Embryonic facial prominence (tissue), 1 donor: ENCODE measurements at regions not wholly inside any gene's neighbourhood (a gene's known extent, or its start where the extent isn't known, plus 50 kb on each side); places are given as distances from the start of the nearest gene placed in this dataset.
"Not testable (repeated sequence)": the region's sequence is repeated elsewhere in the genome, so short reads cannot be mapped to it uniquely, and the experiment has no call there.

ENCODE experiments used
- DNase-seq: peaks from one replicate; pipeline ENCODE4 v3.0.0-alpha.2; 2016; ENCODE audit errors: extremely low spot score

- DNase-seq: no peak
These were observed 100.4 kb downstream of the PSMG1 start for GRCh38 chr21:39082656-39083376.

DNA sequence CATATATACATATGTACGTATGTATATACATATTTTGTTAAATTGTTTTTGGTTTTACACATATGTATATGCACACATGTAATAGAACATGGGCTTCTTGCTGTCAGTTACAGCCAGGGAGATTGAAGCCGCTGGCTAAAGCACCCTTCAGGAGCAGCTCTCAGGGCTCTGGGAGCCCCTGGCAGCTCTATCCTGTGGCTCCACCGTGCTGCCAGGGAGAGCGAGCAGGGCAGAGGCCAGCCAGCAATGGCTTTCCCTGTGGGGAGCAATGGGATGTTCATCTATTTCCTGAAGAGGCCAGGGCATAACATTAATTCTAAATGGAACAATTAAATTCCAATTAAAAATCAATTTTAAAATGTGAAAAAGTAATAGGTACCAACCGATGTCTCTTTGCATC is 102.9 kb downstream of the PSMG1 start:
- no peak for DNase-seq

DNA sequence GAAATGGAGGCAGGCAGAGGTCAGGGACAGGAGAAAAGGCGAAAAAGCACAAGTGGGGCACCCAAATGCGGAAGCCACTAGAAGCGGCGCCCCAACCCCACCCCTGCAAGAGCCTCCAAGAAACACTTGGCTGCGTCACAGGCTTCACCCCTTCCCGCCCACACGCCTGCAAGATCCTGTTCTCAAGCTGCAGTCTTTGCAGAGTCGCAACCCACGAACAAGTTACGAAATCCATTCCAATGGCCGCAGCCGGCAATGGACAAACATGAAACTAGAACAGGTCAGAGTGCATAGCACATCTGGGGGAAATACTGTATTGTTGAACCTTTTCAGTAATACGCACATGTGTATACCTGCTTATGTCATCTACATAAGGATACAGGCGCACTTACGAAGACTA is 103.6 kb downstream of the PSMG1 start:
- no peak for DNase-seq

DNA sequence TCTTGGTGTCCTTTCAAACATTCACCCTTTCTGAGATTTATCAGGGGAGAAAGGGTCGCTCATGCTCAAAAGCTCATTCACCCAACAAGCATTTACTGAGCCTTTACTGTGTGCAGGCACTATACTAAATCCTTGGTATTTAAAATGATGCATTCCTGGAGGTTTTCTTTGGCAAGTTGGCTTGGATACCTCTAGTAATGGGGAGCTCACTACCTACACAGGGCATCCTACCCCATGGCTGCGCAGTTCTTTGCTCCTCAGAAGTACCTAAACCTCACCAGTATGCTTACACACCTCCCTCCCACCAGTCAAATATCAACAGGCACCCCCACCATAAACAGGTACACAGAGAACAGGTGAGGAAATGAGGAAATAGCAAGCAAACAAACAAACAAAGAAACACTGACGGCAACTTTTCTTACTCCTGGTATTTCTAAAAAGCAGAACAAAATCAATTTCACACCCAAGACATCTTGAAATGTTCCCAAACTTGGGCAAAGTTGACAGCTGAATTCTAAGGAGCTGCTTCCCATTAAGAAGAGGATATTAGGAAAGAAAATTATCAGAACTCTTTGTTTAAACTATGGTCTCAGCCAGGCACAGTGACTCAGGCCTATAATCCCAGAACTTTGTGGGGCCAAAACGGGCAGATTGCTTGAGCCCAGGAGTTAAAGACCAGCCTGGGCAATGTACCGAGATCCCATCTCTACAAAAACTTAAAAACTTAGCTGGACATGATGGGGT is 104.8 kb downstream of the PSMG1 start:
- no peak for DNase-seq

GRCh38 chr21:39077876-39078275 is 105.4 kb downstream of the PSMG1 start:
- DNase-seq: no peak

DNA sequence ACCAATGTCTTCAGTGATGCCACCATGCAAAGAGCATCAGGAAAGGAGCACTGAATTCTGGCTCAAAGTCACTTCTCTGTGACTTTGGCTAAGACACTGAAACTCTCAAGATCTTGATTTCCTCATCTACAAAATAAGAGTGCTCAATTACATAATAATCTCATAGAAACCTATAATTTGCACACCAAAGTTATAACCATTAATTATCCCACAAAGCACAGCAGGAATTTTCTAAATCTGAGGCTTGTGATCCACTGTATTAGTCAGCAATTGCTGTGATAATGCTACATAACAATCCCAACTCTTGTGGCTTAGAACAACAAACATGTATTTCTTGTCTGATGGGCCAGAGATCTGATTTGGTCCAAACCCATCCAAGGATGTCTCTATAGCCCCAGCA is 108.7 kb downstream of the PSMG1 start:
- no peak for DNase-seq

- peak; percentile 53 for DNase-seq
These were observed 109.5 kb downstream of the PSMG1 start for GRCh38 chr21:39073717-39074116.

DNA sequence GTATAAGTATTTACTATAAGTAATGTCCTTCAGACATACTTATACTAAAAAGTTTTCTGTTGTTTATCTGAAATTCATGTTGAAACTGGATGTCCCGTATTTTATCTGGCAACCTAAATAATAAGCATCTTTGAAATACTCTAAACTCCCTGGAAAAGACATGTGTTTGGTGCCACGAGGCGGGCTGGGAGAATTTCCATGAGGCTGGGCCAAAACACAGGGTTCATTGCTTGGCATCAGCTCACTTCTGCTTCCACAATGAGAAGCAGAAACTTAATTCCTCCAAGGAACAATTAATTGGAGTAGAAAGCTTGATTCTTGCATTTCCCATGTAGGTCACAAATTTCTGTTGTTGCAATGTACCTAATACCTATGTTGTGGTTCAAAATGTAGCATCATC is 110.2 kb downstream of the PSMG1 start:
- DNase-seq: no peak

GRCh38 chr21:39072468-39072867 is 110.8 kb downstream of the PSMG1 start:
- no peak for DNase-seq

DNA sequence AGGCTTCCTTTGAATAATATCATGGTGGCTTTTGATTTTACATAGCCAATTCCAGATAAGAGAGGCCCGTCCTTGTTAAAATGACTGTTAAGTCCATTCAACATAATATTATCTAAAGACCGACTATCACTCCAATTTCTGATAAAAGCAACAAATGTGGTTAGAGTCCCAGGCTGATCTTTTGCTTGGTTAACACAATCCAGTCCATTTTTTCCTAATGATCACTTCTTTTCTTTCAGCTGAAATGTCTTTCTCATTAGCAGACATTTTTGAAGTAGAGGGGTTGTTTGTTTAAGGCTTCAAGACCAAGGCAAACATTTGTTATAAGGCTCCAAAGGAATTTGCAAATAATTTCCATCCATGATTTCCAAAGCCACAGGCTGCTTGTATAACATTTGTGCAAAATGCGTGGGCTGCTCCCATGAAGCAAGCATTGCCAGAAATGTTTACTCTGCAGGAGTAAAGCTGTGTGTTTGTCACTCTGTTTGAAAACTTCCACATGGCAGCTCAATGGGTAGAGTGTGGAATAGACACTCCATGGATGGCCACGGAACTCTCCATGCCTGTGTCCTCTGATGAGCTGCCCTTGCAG is 111.5 kb downstream of the PSMG1 start:
- peak; percentile 53 for DNase-seq

DNA sequence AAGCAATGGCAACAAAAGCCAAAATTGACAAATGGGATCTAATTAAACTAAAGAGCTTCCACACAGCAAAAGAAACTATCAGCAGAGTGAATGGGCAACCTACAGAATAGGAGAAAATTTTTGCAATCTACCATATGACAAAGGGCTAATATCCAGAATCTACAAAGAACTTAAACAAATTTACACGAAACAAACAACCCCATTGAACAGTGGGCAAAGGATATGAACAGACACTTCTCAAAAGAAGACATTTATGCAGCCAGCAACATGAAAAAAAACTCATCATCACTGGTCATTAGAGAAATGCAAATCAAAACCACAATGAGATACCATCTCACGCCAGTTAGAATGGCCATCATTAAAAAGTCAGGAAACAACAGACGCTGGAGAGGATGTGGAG is 113.4 kb downstream of the PSMG1 start:
- DNase-seq: not testable (repeated sequence)

DNA sequence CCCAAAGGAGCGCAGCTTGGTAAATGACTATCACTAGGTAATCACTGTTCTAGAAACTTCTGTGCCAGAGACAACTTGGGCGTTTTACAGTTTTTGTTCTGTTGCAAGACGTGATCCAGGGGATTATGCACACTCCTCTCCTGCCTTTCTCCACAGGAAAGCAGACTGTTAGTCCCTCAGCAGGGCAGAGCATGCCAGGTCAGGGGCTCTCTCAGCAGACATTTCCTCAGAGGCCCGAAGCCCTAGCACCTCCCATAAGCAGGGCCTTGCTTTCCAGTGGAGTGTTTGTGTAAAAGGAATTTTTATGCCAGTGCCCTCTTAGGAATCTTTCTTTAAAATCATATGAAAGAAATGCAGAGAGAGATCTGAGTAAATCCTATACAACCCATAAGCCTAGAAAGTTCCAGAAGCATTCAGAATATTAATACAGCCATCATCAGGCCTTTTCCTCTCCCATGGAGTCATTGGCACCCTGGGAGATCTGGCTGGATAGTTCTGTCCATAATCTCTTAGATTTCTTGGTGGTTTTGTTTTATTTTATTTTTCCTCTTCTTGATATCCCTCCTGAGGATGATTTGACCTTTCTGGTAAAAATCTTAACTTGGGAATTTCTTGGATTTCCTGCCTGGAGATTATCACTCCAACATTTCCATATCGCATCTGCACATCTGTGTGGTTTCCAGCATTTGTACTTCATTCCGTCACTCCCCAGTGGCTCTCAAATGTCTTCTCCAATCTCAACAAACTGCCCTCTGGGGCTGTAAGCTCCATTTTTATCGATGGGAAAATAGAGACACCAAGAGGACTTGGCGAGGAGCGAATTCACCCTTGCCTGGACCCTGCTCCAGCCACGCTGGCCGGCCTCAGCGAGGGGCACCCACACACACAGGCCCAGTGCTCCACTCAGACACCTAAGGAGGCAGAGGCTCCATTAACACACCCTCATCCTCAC is 116.1 kb downstream of the PSMG1 start:
- DNase-seq: no peak

DNA sequence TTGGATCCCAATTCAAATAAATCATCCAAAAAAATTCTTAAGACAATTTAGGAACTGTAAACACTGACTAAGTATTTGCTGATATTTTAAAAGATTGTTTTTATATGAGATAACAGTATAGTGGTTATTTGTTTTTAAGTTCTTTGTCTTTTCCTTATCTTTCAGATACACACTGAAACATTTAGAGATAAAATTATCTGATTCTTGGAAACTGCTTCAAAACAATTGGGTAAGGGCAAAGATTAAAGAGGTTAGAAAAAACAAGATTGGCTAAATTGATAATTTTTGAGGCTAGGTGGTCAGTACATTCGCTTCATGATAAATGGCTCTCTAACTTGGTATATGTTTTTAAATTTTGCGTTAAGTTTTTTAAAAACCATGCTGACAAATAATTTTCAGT is 117.3 kb downstream of the PSMG1 start:
- DNase-seq: no peak

GRCh38 chr21:39064325-39065012 is 118.8 kb downstream of the PSMG1 start:
- no peak for DNase-seq

DNA sequence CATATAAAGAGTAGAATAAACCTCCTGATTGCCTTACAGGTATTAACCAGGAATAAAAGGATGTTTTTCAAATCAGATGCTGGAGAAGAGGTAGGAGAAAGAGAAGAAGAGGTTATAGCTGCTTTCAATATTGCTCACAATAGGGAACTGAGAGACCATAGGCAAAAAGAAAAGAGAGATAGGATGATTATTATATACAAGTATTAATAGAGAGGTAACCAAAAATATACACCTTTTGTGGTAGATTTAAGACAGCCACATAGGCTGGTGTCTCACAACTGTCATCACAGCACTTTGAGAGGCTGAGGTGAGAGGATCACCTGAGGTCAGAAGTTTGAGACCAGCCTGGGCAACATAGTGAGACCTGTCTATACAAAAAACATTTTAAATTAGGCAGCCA is 119.7 kb downstream of the PSMG1 start:
- DNase-seq: no peak

- DNase-seq: no peak
These were observed 121.1 kb downstream of the PSMG1 start for GRCh38 chr21:39062196-39062595.

DNA sequence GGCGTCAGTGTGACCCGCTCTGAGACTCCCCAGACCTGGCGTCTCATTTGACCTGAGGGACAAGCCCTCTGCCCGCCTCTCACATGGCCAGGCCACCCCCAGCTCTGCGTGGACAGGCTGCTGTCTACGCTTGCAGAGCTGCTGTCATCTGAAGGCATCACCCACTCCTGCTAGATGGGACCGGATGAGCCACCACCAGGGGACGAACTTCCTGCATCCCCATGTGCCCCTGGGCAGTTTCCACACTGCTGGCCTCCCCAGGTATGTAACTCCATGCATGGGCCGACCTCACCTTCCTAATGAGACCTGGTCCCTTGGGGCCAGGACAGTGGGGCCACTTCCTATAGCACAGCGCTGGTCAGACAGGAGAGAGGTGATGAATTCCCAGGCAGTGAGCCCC is 121.5 kb downstream of the PSMG1 start:
- DNase-seq: no peak

- no peak for DNase-seq
These were observed 122.7 kb downstream of the PSMG1 start for GRCh38 chr21:39060485-39061083.

DNA sequence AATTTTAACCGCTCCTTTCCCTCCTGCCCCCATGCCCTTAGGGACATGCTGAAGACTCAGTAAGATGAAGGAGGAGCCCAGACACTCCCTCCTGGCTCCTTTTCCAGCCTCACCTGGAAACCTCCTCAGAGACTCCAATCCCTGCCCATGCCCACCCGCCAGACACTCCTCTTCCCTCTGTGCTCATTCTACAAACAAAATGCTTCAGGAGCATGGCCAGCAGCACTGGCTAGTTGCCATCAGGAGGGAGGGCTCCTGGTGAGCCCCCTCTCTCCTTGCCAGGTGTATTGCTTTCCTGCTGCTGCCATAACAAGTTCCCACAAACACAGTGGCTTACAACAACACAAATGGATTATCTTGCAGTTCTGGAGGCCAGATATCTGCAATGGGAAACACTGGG is 126.1 kb downstream of the PSMG1 start:
- no peak for DNase-seq

- no peak for DNase-seq
These were observed 126.6 kb downstream of the PSMG1 start for GRCh38 chr21:39056636-39057035.
